Right kidney (tissue), 1 donor: ENCODE measurements at regions not wholly inside any gene's neighbourhood (a gene's known extent, or its start where the extent isn't known, plus 50 kb on each side); places are given as distances from the start of the nearest gene placed in this dataset.
"Not testable (repeated sequence)": the region's sequence is repeated elsewhere in the genome, so short reads cannot be mapped to it uniquely, and the experiment has no call there.

ENCODE experiments used
- DNase-seq: peaks from one replicate; pipeline ENCODE4 v3.0.0-alpha.2; 2016

DNA sequence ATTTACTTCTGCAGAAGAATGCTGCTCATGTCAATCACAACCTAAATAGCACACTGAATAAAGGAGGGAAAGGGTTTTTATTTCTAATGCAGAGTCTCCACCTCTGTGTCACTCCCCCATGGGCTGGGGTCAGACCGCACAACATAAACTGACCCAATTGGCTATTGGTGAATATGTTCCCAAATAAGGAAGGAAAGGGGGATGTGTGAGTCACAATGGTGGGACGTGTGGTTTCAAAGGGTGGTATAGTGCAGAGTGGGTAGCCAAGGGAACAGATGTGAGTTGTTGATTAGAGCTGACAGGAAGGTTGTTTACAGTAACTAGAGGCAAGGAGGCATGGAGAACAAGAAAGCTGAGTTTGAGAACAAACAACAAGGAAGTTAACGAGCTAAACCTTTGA, 491.8 kb downstream of the ZPLD1 start:
- no peak for DNase-seq

DNA sequence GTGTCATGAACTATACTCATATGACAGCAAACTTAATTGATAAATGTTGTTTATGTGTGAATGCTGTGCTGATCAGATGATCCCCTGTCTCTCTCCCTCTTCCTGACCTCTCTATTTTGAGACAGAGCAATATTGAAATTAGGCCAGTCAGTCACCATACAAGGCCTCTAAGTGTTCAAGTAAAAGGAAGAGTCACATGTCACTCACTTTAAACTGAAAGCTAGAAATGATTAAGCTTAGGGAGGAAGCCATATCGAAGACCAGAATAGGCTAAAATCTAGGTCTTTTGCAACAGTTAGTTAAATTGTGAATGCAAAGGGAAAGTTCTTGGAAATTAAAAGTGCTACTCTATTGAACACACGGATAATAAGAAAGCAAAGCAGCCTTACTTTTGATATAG, 498.6 kb downstream of the ZPLD1 start:
- DNase-seq = no peak

DNA sequence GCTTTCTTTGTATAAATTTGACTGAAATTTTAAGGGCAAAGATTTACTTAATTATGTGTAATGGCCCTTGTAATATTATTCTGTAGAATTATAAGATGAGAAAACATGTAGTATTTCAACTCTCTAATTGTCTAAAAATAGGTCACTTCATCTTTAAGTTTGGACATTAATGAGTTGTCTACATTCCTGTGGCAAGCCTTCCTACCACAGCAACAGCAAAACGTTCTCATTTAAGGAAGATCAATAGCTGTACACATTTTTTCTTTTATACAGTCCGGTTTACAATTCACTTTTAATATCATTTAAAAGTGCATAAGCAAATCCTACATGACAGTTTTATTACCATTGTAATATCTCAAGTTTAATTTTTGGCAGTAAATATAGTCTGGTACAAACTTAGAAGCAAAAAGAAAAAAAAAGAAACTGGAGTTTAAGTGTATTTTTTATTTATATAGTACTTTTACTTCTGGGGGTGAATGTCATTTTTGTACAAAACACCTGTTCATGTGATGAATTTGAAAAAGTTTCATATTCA, 501.8 kb downstream of the ZPLD1 start:
- no peak for DNase-seq

DNA sequence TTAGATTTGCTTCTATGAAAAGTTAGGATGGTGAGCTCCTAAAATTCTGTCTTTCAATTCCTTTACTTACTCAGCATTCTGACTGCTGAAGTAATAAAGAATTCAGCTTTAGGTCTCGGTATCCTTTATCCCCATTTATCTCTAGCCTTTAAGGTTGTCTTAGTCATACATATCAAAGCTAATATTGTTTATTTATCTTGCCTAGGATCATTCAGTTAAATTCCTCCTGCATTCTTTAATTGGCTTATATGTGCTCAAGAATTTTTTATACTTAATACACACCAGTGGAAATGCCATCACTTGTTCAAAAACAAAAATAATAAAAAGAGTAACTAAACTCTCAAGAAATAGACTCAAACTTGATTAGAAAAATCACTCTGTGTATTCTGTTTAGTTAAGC, 507.0 kb downstream of the ZPLD1 start:
- DNase-seq = no peak

DNA sequence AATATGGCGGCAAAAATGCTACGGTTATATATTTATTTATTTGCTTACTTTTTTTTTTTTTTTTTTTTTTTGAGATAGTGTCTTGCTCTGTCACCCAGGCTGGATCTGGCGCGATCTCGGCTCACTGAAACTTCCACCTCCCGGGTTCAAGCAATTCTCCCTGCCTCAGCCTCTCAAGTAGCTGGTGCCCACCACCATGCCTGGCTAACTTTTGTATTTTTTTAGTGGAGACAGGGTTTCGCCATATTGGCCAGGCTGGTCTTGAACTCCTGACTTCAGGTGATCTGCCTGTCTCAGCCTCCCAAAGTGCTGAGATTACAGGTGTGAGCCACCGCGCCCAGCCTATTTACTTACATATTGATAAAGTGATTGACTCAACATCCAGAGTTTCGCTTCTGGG, 511.6 kb downstream of the ZPLD1 start:
- DNase-seq = not testable (repeated sequence)

DNA sequence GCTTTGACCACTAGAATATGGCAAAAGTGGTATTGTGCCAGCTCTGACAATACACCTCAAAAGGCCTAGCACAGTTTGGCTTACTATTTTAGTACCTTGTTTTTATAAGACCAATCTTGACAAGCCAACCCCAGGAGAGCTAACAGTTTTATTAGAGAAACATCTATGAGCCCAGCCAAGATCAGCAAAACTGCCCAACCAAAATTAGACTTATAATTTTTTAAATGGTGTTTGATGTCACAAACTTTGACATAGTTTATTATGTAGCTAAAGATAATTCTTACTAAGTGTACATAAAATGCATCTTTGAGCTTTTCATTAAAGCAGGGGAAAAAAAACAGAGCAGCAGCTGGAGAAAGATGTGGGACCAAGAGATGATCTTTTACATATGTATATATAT, 537.5 kb downstream of the ZPLD1 start:
- DNase-seq = no peak

DNA sequence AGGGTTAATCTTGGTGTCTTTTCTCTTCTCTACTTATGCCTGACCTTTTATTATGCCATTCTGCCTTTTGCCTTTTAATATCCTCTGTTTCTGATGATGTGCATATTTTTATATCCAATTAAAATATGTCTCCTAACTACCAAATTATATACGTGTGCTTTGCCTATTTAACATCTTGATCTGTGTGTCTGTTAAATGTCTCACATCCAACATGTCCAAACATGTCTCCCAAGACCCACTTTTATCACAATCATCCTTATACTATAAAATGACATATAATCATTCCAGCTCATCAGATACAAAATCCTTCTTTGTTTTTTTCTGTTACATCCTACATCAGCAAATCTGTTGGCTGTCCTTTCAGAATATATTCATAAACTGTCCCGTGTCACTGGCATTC, 539.5 kb downstream of the ZPLD1 start:
- no peak for DNase-seq

DNA sequence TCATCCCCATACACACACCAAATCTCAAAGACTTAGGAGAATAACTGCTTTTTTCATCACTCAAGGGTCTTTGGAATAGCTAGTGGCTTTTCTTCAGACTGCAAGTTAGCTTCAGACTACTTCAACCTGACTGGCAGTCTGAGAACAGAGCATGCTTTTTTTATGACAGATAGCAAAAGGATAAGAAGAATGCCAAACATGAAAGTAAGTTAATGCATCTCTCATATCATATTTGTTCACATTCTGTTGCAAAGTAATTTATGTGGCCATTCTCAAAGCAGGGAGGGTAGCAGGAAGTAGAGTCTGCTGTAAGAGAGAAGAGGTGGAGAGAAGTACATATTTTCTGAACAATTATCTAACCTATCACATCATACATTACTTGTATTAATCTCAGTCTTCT, 544.4 kb downstream of the ZPLD1 start:
- DNase-seq = no peak

DNA sequence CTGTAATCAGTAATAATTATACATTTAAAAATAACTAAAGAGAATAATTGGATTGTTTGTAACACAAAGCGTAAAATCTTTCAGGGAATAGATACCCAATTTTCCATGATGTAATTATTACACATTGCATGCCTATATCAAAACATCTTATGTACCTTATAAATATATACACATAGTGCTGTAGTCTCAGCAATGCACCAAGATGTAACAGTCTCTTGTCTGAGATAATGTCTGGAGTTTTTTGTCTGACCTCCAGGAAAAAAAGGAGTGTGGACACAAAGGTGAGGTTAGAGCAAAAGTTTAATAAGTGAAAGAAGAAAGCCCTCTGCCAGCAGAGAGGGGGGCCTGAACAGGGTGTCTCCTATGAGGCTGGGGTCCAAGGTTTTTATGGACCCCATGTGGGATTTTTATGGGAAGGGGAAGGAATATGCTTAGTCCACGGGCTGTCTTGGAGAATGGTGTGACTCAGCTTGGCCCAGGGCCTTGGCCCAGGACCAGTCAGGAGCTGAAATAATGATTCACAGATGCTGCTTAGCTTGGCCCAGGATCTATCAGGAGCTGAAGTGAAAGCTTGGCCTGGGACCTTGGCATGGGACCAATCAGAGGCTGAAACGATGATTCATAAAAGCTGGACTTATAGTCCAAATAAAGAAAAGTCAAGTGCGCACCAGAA, 545.0 kb downstream of the ZPLD1 start:
- DNase-seq = peak; percentile 4

DNA sequence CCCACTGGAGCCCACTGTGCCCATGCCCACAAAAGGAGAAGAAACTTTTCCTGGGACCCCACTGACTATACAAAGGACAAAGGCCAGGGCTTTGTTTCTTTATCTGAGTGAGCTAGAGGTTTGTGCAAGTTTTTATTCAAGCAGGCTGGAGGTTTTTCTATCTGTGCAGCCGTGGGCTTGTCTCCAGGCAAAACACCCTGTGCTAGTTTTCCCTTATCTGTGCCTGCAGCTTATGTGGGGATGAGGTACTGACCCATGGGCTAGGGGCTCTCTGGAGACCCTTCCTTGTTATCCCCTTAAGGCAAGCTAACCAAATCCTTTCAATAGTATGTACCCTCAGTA, 545.5 kb downstream of the ZPLD1 start:
- DNase-seq = peak; percentile 28

DNA sequence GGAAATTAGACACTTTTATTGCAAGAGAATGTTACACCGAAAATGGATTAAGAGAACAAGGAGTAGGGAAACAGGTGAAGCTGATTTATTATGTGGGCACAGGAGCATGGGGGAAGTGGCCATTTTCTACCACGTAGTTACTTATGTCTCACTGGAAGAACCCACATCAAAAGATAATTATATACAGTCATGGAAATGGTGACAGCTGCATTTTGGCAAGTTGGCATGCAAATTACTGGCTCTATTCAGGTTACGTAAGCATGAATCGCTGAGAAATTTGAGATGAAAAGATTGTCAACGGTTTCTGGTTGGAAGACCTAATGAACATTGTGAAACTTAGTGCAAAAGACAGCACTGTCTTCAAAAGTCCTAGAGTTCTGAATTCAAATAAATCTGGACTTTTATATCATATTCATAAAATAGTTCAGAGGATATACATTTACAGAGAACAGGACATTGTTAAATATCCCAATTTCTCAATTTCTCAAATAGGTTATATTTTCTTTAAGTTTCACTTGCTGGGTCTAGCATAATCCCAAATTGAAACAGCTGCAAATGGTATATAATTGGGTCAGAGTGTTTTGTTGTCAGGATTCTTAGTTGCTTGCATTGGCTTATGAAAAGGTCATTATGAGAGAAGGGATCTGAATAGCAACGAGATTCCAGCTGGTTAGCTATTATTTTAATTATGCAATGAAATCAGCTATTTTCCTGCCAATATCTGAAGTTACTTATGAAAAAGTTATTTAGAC, 567.8 kb downstream of the ZPLD1 start:
- no peak for DNase-seq

DNA sequence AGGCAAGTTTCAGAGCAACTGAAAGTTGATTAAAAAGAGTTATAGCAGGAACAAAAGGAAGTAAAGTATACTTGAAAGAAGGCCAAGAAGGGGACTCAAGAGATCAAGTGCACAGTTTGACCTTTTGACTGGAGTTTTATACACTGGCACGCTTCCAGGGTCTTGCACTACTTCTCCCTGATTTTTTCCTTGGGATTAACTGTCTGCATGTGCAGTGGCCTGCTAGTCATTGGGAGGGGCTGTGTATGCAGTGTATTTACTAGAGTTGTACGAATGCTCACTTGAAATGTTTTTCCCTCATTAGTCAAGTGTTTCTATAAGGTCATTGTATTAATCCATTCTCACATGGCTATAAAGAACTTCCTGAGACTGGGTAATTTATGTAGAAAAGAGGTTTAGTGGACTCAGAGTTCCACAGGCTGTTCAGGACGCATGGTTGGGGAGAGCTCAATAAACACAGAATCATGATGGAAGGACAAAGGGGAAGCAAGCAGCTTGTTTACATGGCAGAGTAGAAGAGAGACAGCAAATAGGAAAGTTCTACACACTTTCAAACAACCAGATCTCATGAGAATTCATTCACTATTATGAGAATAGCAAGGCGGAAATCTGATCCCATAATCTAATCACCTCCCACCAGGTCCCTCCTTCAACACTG, 571.8 kb downstream of the ZPLD1 start:
- DNase-seq = peak; percentile 5

DNA sequence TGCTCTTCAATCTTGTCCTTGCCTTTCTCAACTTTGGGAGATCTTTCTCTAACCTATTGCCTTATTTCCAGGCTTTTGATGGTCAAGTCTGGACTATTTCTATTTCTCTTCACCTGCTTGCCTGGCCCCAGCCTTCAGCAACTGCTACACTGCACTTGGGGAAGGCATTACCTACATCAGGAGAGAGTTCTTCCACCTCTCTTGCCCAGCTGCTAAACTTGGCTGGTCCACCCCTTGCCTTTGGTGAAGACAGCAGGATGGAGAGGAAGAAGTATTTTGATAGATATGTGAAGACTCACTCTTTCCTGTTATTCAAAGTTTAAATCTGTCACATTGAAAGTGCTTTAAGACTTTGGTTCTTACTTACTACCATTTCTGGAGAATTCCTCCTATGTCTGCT, 574.8 kb downstream of the ZPLD1 start:
- no peak for DNase-seq

DNA sequence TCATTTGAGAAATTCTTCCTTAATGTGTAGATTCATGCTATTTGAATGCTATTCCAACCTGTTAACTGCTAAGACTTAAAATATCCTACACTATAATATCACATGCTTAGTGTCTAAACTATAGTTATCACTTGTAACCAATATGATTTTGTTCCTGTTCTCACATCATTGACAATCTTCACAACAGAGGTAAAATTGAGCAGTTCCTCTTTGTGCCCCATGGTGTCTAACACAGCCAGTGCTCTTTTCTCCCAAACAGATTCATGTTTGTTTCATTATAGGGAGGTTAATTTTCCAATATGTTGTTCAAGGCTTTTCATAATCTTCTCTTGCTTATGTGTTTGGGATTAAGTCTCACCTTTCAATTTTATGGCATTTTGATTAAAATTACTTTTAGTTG, 591.1 kb downstream of the ZPLD1 start:
- DNase-seq = no peak

DNA sequence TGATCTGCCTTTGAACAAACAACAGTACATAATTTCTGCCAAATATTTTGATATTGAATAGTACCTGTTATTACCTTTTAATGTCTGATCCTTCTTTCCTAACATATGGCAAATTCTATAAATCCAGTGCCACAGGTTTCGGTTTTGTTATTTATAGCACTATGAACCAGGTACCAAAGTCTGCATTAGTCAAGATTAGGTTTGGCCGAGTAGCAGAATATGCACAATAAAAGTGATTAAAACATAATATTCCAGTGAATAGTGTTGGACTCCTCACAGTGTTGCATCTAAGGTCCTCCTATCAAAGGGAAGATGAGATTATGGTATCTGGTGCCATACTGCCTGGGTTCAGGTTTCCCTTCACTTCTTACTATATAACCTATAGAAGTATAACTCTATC, 599.0 kb downstream of the ZPLD1 start:
- no peak for DNase-seq

DNA sequence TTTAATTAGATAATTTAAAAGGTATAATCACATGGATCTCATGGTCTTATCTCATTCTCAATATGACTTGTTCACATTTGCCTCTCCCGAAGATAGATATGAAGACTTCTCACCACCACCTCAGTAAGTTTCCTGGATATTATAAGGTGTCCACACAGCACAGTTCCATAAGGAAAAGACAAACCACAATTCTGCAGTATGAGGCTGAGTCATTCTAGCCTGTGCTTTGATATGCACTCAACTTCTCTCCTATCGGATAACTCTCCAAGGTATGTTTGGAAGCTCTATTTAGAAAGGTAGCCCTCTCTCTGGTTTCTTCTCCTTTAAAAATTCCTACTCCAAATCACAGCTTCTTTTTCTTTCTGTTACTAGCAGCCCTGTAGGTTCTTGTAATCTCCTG, 612.8 kb downstream of the ZPLD1 start:
- DNase-seq = no peak

DNA sequence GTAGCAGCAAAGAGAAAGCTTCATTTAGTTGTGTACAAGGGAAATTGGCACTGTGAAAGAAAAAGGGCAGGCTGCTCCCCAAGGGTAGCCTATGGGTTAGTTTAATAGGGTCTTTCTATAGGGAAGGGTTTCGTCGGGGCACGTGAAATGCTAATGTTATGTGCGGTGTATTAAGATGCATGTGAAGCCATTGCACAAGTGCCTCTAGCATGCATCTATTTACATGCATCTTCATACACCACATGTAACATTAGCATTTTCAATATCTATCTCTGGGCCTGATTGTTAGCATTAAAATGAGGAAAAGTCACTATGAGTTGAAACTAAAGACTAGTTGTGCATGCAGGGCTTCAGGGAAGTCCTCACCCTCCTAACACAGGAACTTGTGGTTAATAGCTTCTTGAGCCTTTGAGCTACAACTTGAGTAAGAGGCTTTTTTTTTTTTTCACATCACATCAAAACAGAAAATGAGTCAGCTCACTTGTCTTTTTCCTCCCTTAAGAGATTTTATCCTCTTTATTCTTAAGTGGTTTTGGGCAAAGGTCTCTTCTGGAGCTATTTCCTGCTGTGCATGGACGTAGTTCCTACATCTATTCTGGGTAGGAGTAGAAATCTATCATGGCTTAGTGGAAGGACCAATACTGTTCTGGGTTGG, 613.4 kb downstream of the ZPLD1 start:
- no peak for DNase-seq

DNA sequence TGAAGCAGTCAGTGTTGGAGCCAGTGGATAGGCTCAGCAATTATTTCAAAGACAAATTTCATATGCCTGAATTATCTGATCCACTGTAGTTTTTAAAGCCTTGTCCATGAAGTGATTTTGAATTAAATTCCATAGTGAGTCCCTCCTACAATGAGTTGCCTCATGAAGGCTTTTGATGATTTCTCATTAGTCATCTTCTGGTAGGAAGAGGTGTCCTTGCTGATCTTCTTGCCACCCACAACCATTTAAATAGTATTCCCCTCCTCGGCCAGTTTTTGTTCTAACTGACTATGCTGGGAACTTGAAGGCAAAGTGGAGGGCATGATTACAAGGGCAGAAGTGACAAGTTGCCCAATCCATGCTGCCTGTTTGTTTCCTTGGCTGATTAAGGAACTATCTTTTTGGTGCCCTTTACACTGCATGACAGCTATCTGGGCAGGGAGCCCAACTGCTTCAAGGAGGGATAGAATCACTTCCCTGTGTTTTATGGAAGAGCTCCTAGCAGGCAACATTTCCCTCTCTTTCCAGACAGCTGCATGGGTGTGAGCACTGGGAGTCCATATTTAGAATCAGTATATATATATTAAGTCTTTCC, 617.5 kb downstream of the ZPLD1 start:
- no peak for DNase-seq

DNA sequence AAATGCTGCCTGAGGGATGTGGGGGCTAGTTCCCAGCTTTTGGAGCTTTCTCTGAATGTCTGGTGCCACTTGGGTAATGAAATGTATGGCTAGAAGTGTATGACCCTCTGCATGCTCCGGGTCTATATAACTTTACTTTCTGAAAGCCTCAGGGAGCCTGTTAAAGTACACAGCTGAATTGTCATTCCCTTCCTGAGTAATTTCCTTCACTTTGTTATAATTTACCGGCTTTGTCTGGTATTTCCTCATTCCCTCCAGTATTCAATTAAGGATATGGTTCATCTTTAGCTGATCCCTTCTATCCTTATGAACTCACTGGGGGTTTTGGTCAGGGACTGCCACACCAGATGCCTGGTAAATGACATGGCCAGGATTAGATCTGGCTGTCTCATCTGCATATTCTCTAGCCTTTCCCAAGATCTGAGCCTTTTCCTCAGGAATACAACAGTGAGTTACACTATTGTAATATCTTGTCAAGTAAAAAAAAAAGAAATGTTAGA, 620.3 kb downstream of the ZPLD1 start:
- no peak for DNase-seq

DNA sequence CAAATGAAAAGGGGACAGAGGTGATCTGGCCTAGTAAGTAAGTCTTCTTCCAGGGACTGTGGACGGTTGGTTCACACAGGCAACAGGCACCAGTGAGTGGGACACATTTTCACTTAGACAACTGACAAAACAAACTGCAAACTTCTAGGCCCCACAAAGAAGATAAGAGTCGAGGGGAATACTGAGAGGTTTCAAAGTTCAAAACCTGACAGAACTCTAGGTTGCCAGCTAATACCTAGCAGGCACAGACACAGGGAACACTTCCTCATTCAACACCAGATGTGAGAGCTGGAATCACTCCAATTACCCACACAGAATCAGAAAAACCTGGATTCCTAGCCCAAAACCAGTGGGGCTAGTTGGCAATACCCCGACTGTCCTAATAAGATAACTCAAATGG, 621.7 kb downstream of the ZPLD1 start:
- DNase-seq = no peak

DNA sequence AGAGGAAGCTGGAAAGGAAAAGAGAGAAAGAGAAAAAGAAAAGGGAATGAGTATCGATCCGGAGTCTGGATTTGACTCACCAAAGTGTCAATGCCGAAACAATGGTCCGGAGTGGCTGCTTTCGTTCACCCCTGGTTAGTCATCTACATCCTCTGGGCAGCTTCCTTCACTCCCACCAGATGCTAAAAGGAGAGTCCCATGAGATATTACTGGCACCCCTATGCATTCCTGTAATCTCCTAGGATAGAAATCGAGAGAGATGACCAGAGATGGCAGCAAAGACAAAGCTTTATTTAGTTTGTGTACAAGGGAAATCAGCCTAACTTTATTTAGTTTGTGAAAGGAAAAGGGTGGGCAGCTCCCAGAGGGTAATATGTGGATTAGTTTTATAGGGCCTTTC, 622.2 kb downstream of the ZPLD1 start:
- DNase-seq = no peak

DNA sequence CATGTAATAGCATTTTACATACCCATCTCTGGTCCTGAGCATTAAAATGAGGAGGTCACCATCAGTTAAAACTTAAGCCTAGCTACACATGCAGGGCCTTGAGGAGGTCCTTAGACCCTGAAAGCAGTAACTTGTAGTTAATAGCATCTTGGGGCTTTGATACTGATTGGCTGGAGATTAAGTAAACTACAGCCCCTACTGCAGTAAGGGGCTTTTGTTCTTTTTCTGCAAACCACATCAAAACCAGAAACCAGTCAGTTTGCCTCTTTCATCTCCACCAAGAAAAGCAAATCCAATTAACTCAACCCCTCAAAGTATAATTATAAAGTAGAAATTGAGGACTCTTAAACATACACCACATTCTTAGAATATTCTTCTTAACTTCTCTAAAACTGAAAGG, 622.7 kb downstream of the ZPLD1 start:
- DNase-seq = no peak

DNA sequence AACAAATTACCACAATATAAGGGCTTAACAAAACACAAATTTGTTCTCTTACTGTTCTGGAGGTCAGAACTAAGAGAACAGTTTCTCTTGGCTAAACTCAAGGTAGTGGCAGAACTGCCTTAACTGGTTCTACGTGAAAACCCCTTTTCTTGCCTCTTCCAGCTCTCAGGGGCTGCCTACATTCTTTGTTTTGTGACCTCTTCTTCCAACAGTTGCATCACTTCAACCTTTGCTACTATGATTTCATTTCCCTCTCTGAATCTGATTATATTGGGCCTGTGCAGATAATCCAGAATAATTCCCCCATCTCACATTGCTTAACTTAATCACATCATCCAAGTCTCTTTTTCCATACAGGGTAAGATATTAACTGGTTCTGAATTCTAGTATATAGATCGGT, 624.6 kb downstream of the ZPLD1 start:
- DNase-seq = no peak
